IMR-90 (cell line): ENCODE measurements at regions not wholly inside any gene's neighbourhood (a gene's known extent, or its start where the extent isn't known, plus 50 kb on each side); places are given as distances from the start of the nearest gene placed in this dataset.

ENCODE experiments used
- ATAC-seq: fragments of 200-7000 bp; cut with Tn5 transposase; 2 replicates; pipeline ENCODE4 v1.9.1; 2020; ENCODE audit warnings: low read depth, mild to moderate bottlenecking, moderate library complexity
- BruUV-seq: library from RNA; stranded (reverse); fragments of 400-500 nt; replicated peaks from 2 replicates; lab custom pipeline; 2021; lab: Mats Ljungman, UMichigan
- CTCF ChIA-PET: fragments of 300-600 bp; formaldehyde crosslinking; extraction: SDS; loops from one replicate; lab custom pipeline; 2021; ENCODE audit warnings: antibody characterized with exemption; lab: Yijun Ruan, JAX
- POLR2A ChIA-PET: fragments of 300-600 bp; sonication (Branson Sonifier 250); formaldehyde crosslinking; loops from one replicate; lab custom pipeline; 2022; ENCODE audit warnings: antibody characterized with exemption; ENCODE audit not compliant: unreplicated experiment; lab: Charles Lee
- DNase-seq: peaks from one replicate; pipeline ENCODE4 v3.0.0; 2013
- H2AFZ ChIP-seq: replicated peaks from 2 replicates; pipeline ENCODE3; 2013; ENCODE audit warnings: low read length, mild to moderate bottlenecking; ENCODE audit not compliant: poor library complexity
- H2AK5ac ChIP-seq: 2 replicates; pipeline ENCODE4 v1.6.1; 2013; ENCODE audit warnings: low read depth, low read length, inconsistent platforms
- H2AK9ac ChIP-seq: replicated peaks from 2 replicates; pipeline ENCODE3; 2013; ENCODE audit warnings: mild to moderate bottlenecking, low read depth, low read length, moderate library complexity; ENCODE audit not compliant: poor library complexity
- H2BK120ac ChIP-seq: 2 replicates; pipeline ENCODE4 v1.6.1; 2013; ENCODE audit warnings: low read depth, low read length, inconsistent platforms
- H2BK15ac ChIP-seq: 3 replicates; pipeline ENCODE4 v1.6.1; 2013; ENCODE audit warnings: low read depth, low read length, inconsistent platforms
- H2BK20ac ChIP-seq: 2 replicates; pipeline ENCODE4 v1.6.1; 2013; ENCODE audit warnings: low read depth, mild to moderate bottlenecking, inconsistent platforms, low read length, moderate library complexity
- H2BK5ac ChIP-seq: 2 replicates; pipeline ENCODE4 v1.6.1; 2013; ENCODE audit warnings: mild to moderate bottlenecking, low read depth, low read length, inconsistent platforms; ENCODE audit not compliant: poor library complexity, severe bottlenecking
- H3K14ac ChIP-seq: replicated peaks from 2 replicates; pipeline ENCODE4 v1.6.1; 2013; ENCODE audit warnings: low read depth, low read length, inconsistent platforms
- H3K18ac ChIP-seq: 2 replicates; pipeline ENCODE4 v1.6.1; 2013; ENCODE audit warnings: low read depth, low read length, control low read depth
- H3K23ac ChIP-seq: 2 replicates; pipeline ENCODE4 v1.6.1; 2013; ENCODE audit warnings: low read depth, low read length, inconsistent platforms
- H3K27ac ChIP-seq: 2 replicates; pipeline ENCODE4 v1.5.1; 2013; ENCODE audit warnings: mild to moderate bottlenecking, control low read depth, low read length; ENCODE audit not compliant: insufficient read depth
- H3K27me3 ChIP-seq: 2 replicates; pipeline ENCODE4 v1.6.1; 2013; ENCODE audit warnings: low read length; ENCODE audit not compliant: control insufficient read depth, insufficient read depth
- H3K36me3 ChIP-seq: 2 replicates; pipeline ENCODE4 v1.6.1; 2013; ENCODE audit warnings: low read length, mixed read lengths; ENCODE audit not compliant: control insufficient read depth, insufficient read depth
- H3K4ac ChIP-seq: 2 replicates; pipeline ENCODE4 v1.6.1; 2013; ENCODE audit warnings: low read depth, low read length, inconsistent platforms
- H3K4me1 ChIP-seq: 2 replicates; pipeline ENCODE4 v1.6.1; 2013; ENCODE audit warnings: low read length, mixed read lengths; ENCODE audit not compliant: control insufficient read depth, insufficient read depth
- H3K4me2 ChIP-seq: 2 replicates; pipeline ENCODE4 v1.6.1; 2013; ENCODE audit warnings: low read depth, mild to moderate bottlenecking, control low read depth, low read length, moderate library complexity
- H3K4me3 ChIP-seq: 2 replicates; pipeline ENCODE4 v1.5.1; 2013; ENCODE audit warnings: low read depth, mild to moderate bottlenecking, control low read depth, low read length, moderate library complexity; ENCODE audit not compliant: insufficient read depth
- H3K56ac ChIP-seq: 2 replicates; pipeline ENCODE4 v1.6.1; 2013; ENCODE audit warnings: low read length, inconsistent platforms; ENCODE audit not compliant: insufficient read depth; ENCODE audit errors: extremely low read depth
- H3K79me1 ChIP-seq, 2 experiments: 2 replicates each; pipeline ENCODE4 v1.6.1; 2013; ENCODE audit warnings: low read length in 2 of 2, inconsistent platforms in 1 of 2, low read depth in 1 of 2
- H3K9ac ChIP-seq: 2 replicates; pipeline ENCODE4 v1.6.1; 2013; ENCODE audit warnings: low read depth, low read length, control low read depth
- H3K9me1 ChIP-seq: 2 replicates; pipeline ENCODE4 v1.6.1; 2013; ENCODE audit warnings: low read length, inconsistent platforms; ENCODE audit not compliant: insufficient read depth
- H3K9me3 ChIP-seq: 2 replicates; pipeline ENCODE4 v1.6.1; 2013; ENCODE audit warnings: low read length; ENCODE audit not compliant: control insufficient read depth, insufficient read depth
- H4K20me1 ChIP-seq: 2 replicates; pipeline ENCODE4 v1.6.1; 2013; ENCODE audit warnings: low read length, inconsistent platforms; ENCODE audit not compliant: insufficient read depth
- H4K5ac ChIP-seq: 2 replicates; pipeline ENCODE4 v1.6.1; 2013; ENCODE audit warnings: mild to moderate bottlenecking, low read depth, low read length, control low read depth
- H4K8ac ChIP-seq, 2 experiments: 2 replicates each; pipeline ENCODE4 v1.6.1; 2013; ENCODE audit warnings: low read depth in 2 of 2, low read length in 2 of 2, control low read depth in 1 of 2, inconsistent platforms in 1 of 2
- H4K91ac ChIP-seq: 2 replicates; pipeline ENCODE4 v1.6.1; 2013; ENCODE audit warnings: low read depth, low read length, inconsistent platforms; ENCODE audit not compliant: insufficient read depth
- CEBPB ChIP-seq: IDR thresholded peaks from 2 replicates; pipeline ENCODE4 v1.6.1; 2012; ENCODE audit warnings: low read depth, low read length, improper control_type of control experiment
- CHD1 ChIP-seq: IDR thresholded peaks from 2 replicates; pipeline ENCODE4 v1.6.1; 2012; ENCODE audit warnings: low read depth, low read length, improper control_type of control experiment
- FOS ChIP-seq: fragments of 150-350 bp; IDR thresholded peaks from 2 replicates; pipeline ENCODE4 v1.6.1; 2016; ENCODE audit warnings: low read depth, low read length
- MAZ ChIP-seq: IDR thresholded peaks from 2 replicates; pipeline ENCODE4 v1.6.1; 2012; ENCODE audit warnings: low read depth, mild to moderate bottlenecking, low read length, improper control_type of control experiment, moderate library complexity, borderline replicate concordance
- POLR2A ChIP-seq: IDR thresholded peaks from 2 replicates; pipeline ENCODE4 v1.6.1; 2012; ENCODE audit warnings: mild to moderate bottlenecking, low read depth, low read length
- RAD21 ChIP-seq: IDR thresholded peaks from 2 replicates; pipeline ENCODE4 v1.6.1; 2012; ENCODE audit warnings: low read length, improper control_type of control experiment
- RFX5 ChIP-seq: IDR thresholded peaks from 2 replicates; pipeline ENCODE4 v1.8.0; 2012; ENCODE audit warnings: low read depth, mild to moderate bottlenecking, low read length, moderate library complexity
- SMC3 ChIP-seq: fragments of 150-350 bp; IDR thresholded peaks from 2 replicates; pipeline ENCODE4 v1.6.1; 2016; ENCODE audit warnings: low read depth, mild to moderate bottlenecking, antibody characterized with exemption, low read length, moderate library complexity
- USF2 ChIP-seq: fragments of 150-350 bp; IDR thresholded peaks from 2 replicates; pipeline ENCODE4 v1.6.1; 2017; ENCODE audit warnings: mild to moderate bottlenecking, antibody characterized with exemption, low read length, low read depth
- WGBS, 2 experiments: methylation state at CpG; one replicate each; pipeline versions ENCODE4 v1.1.5 to v1.1.7; 2013; ENCODE audit warnings: missing lambda C conversion rate in 2 of 2; ENCODE audit not compliant: insufficient read length in 1 of 2; ENCODE audit errors: extremely low coverage in 2 of 2; 5-methylcytosine and 5-hydroxymethylcytosine counted together
- dilution Hi-C: fragments of 300-500 bp; cut with HindIII; formaldehyde crosslinking; loops from one replicate; pipeline ENCODE4 v1.14.3; 2018; ENCODE audit warnings: low sequenced_read_pairs; ENCODE audit not compliant: unreplicated experiment
- in situ Hi-C: fragments of 300-500 bp; cut with MboI; formaldehyde crosslinking; loops from 3 replicates; pipeline ENCODE4 v1.14.3; 2019; ENCODE audit warnings: low sequenced_read_pairs, inconsistent platforms, mixed read lengths
- intact Hi-C: fragments of 100-400 bp; cut with micrococcal nuclease; formaldehyde crosslinking; loops from 2 replicates; pipeline ENCODE4 v1.10.0; 2022
- TF ChIP-seq, protein P1 (sequence below): conservative IDR thresholded peaks from 2 replicates; pipeline ENCODE4 v1.5.1; 2012; ENCODE audit warnings: mild to moderate bottlenecking, low read depth, low read length, improper control_type of control experiment

- TF ChIP-seq RAD21 = no peak
- TF ChIP-seq MAZ = no peak
- TF ChIP-seq USF2 = no peak
- TF ChIP-seq RFX5 = no peak
- no peak for TF ChIP-seq FOS
- TF ChIP-seq, protein P1, sequence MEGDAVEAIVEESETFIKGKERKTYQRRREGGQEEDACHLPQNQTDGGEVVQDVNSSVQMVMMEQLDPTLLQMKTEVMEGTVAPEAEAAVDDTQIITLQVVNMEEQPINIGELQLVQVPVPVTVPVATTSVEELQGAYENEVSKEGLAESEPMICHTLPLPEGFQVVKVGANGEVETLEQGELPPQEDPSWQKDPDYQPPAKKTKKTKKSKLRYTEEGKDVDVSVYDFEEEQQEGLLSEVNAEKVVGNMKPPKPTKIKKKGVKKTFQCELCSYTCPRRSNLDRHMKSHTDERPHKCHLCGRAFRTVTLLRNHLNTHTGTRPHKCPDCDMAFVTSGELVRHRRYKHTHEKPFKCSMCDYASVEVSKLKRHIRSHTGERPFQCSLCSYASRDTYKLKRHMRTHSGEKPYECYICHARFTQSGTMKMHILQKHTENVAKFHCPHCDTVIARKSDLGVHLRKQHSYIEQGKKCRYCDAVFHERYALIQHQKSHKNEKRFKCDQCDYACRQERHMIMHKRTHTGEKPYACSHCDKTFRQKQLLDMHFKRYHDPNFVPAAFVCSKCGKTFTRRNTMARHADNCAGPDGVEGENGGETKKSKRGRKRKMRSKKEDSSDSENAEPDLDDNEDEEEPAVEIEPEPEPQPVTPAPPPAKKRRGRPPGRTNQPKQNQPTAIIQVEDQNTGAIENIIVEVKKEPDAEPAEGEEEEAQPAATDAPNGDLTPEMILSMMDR = no peak
- no peak for TF ChIP-seq POLR2A
- TF ChIP-seq SMC3 = no peak
- no peak for TF ChIP-seq CEBPB
- TF ChIP-seq CHD1 = no peak
- no peak overlapping the region for H2BK120ac ChIP-seq
- no peak overlapping the region; the same call in 1 of the 2 replicates for H2AK5ac ChIP-seq
- no TSS peak for BruUV-seq
- no peak overlapping the region for H2AFZ ChIP-seq
- ATAC-seq = no peak
- H3K23ac ChIP-seq = no peak overlapping the region
- no peak overlapping the region for H4K91ac ChIP-seq
- H2BK5ac ChIP-seq = no peak overlapping the region
- H3K4me1 ChIP-seq = peaks cover 5% of the 10 kb centered on the region; the same call in 1 of the 2 replicates
- no peaks in the 10 kb centered on the region for H3K9me1 ChIP-seq
- no peaks in the 10 kb centered on the region for H3K9me3 ChIP-seq
- dilution Hi-C loops = no loop called here
- H3K79me1 ChIP-seq = no peaks in the 10 kb centered on the region
- H3K36me3 ChIP-seq = no peaks in the 10 kb centered on the region
- H3K27ac ChIP-seq = no peak overlapping the region
- no peak overlapping the region for H4K5ac ChIP-seq
- no peak overlapping the region for H2AK9ac ChIP-seq
- H3K9ac ChIP-seq = no peak overlapping the region
- H4K20me1 ChIP-seq = no peaks in the 10 kb centered on the region
- ChIA-PET CTCF (no interaction called here), POLR2A (no interaction called here)
- WGBS, 2 experiments = 88% methylated on average over 1 of the region's 3 CpGs; no CpG with 5 or more reads in 1 of the 2 experiments
- no peak overlapping the region for H3K56ac ChIP-seq
- no peak overlapping the region for H3K18ac ChIP-seq
- no peaks in the 10 kb centered on the region for H3K27me3 ChIP-seq
- H3K4ac ChIP-seq = no peak overlapping the region
- DNase-seq = no peak
- H3K14ac ChIP-seq = no peak overlapping the region
- H3K4me3 ChIP-seq = no peak overlapping the region
- H2BK20ac ChIP-seq = no peak overlapping the region
- no peak overlapping the region for H3K4me2 ChIP-seq
- H2BK15ac ChIP-seq = peak overlapping the region; percentile 65; the same call in 1 of the 3 replicates
- intact Hi-C loops = no loop called here
- H4K8ac ChIP-seq = no peak overlapping the region
- in situ Hi-C loops = no loop called here
Measured at GRCh38 chr6:134651519-134651918, 298.4 kb downstream of the ALDH8A1 start.
